SK-N-SH (cell line): ENCODE measurements at regions not wholly inside any gene's neighbourhood (a gene's known extent, or its start where the extent isn't known, plus 50 kb on each side); places are given as distances from the start of the nearest gene placed in this dataset.

Source experiments
- CTCF ChIA-PET: fragments of 300-600, 350-600 bp; formaldehyde crosslinking; extraction: SDS; loops from one replicate; lab custom pipeline; 2021; lab: Yijun Ruan, JAX
- POLR2A ChIA-PET: fragments of 350-600 bp; sonication (Branson Sonifier 250); formaldehyde crosslinking; extraction: SDS; loops from one replicate; lab custom pipeline; 2020; ENCODE audit warnings: antibody characterized with exemption, inconsistent platforms; lab: Yijun Ruan, JAX
- DNase-seq: peaks from one replicate; pipeline ENCODE4 v3.0.0; 2012
- H2AFZ ChIP-seq: fragments of 200-600 bp; sonication (generic); 2 replicates; pipeline ENCODE4 v1.8.1; 2016; ENCODE audit warnings: antibody characterized with exemption, mild to moderate bottlenecking, low read depth
- H3F3A ChIP-seq: fragments of 200-600 bp; sonication (generic); replicated peaks from 2 replicates; pipeline ENCODE3; 2016; ENCODE audit warnings: antibody characterized with exemption, mild to moderate bottlenecking; ENCODE audit not compliant: insufficient read depth
- H3K27ac ChIP-seq, 2 experiments: fragments of 200-500 bp in 1 of 2; fragments of 200-600 bp in 1 of 2; sonication (Bioruptor generic) in 1 of 2; sonication (generic), shearing (Covaris generic) in 1 of 2; 2 replicates each; pipeline versions ENCODE4 v1.5.1 to v1.6.1; 2014 to 2016; ENCODE audit warnings: low read depth in 2 of 2, inconsistent platforms in 1 of 2, low read length in 1 of 2, mild to moderate bottlenecking in 1 of 2, mixed read lengths in 1 of 2
- H3K27me3 ChIP-seq: fragments of 200-600 bp; sonication (generic), shearing (Covaris generic); 2 replicates; pipeline ENCODE4 v1.6.1; 2016; ENCODE audit warnings: mixed run types; ENCODE audit not compliant: insufficient read depth
- H3K36me3 ChIP-seq, 2 experiments: fragments of 200-500 bp in 1 of 2; fragments of 200-600 bp in 1 of 2; sonication (Bioruptor generic) in 1 of 2; sonication (generic) in 1 of 2; replicated peaks in 1 of 2; 2 replicates each; pipeline versions ENCODE3 to v1.5.1; 2014 to 2016; ENCODE audit warnings: low read length in 1 of 2, mild to moderate bottlenecking in 1 of 2; ENCODE audit not compliant: insufficient read depth in 2 of 2, control insufficient read depth in 1 of 2
- H3K4me1 ChIP-seq, 2 experiments: fragments of 200-500 bp in 1 of 2; fragments of 200-600 bp in 1 of 2; sonication (Bioruptor generic) in 1 of 2; sonication (generic), shearing (Covaris generic) in 1 of 2; 2 replicates each; pipeline versions ENCODE4 v1.5.1 to v1.6.1; 2014 to 2016; ENCODE audit warnings: low read depth in 1 of 2, low read length in 1 of 2, mixed run types in 1 of 2; ENCODE audit not compliant: insufficient read depth in 2 of 2, control insufficient read depth in 1 of 2
- H3K4me2 ChIP-seq: fragments of 200-600 bp; sonication (generic), shearing (Covaris generic); 2 replicates; pipeline ENCODE4 v1.6.1; 2017; ENCODE audit warnings: mixed run types
- H3K4me3 ChIP-seq, 2 experiments: fragments of 200-500 bp in 1 of 2; fragments of 200-600 bp in 1 of 2; sonication (Bioruptor generic) in 1 of 2; sonication (generic), shearing (Covaris generic) in 1 of 2; 2 replicates each; pipeline versions ENCODE4 v1.5.1 to v1.8.1; 2014 to 2016; ENCODE audit warnings: low read depth in 2 of 2, inconsistent platforms in 1 of 2, low read length in 1 of 2, mild to moderate bottlenecking in 1 of 2, mixed read lengths in 1 of 2, moderate library complexity in 1 of 2
- H3K79me2 ChIP-seq: fragments of 200-600 bp; sonication (generic); 2 replicates; pipeline ENCODE4 v1.8.1; 2017; ENCODE audit warnings: mild to moderate bottlenecking; ENCODE audit not compliant: insufficient read depth
- H3K9ac ChIP-seq: fragments of 200-600 bp; sonication (generic); 2 replicates; pipeline ENCODE4 v1.6.1; 2017; ENCODE audit warnings: mixed run types
- H3K9me2 ChIP-seq: fragments of 200-600 bp; sonication (generic); 2 replicates; pipeline ENCODE4 v1.6.1; 2017; ENCODE audit warnings: mixed run types
- H3K9me3 ChIP-seq: fragments of 200-600 bp; sonication (generic); 2 replicates; pipeline ENCODE4 v1.6.1; 2017; ENCODE audit warnings: mixed run types, mild to moderate bottlenecking, moderate library complexity
- H4K20me1 ChIP-seq: fragments of 200-600 bp; sonication (generic); 2 replicates; pipeline ENCODE4 v1.6.1; 2017; ENCODE audit warnings: mild to moderate bottlenecking, mixed run types; ENCODE audit not compliant: insufficient read depth
- CTCF ChIP-seq: fragments of 200-600 bp; sonication (generic); IDR thresholded peaks from 2 replicates; pipeline ENCODE4 v1.6.1; 2017; ENCODE audit warnings: antibody characterized with exemption, mild to moderate bottlenecking, moderate library complexity
- EP300 ChIP-seq, 2 experiments: IDR thresholded peaks; 2 replicates each; pipeline versions ENCODE4 v1.4.0 to v1.6.1; 2012; ENCODE audit warnings: borderline replicate concordance in 1 of 2, low read depth in 1 of 2, low read length in 1 of 2
- FOSL2 ChIP-seq: IDR thresholded peaks from 2 replicates; pipeline ENCODE4 v1.4.0; 2012; ENCODE audit warnings: low read depth, mild to moderate bottlenecking, moderate library complexity, borderline replicate concordance
- GABPA ChIP-seq: IDR thresholded peaks from 2 replicates; pipeline ENCODE4 v1.4.0; 2012; ENCODE audit warnings: low read depth, mild to moderate bottlenecking
- GATA2 ChIP-seq: sonication (generic); formaldehyde crosslinking; IDR thresholded peaks from 2 replicates; pipeline ENCODE4 v1.5.0; 2020; ENCODE audit warnings: mild to moderate bottlenecking, missing genetic modification reagents
- IRF3 ChIP-seq: fragments of 150-350 bp; IDR thresholded peaks from 2 replicates; pipeline ENCODE4 v1.6.1; 2016; ENCODE audit warnings: mild to moderate bottlenecking, low read depth, low read length
- JUND ChIP-seq: IDR thresholded peaks from 2 replicates; pipeline ENCODE4 v1.4.0; 2012
- MAX ChIP-seq: IDR thresholded peaks from 2 replicates; pipeline ENCODE4 v1.4.0; 2012; ENCODE audit warnings: low read depth
- MEF2A ChIP-seq: IDR thresholded peaks from 2 replicates; pipeline ENCODE4 v1.4.0; 2012; ENCODE audit warnings: low read depth, borderline replicate concordance
- NFIC ChIP-seq: IDR thresholded peaks from 2 replicates; pipeline ENCODE4 v1.4.0; 2012; ENCODE audit warnings: borderline replicate concordance
- NRF1 ChIP-seq: IDR thresholded peaks from 2 replicates; pipeline ENCODE4 v1.6.1; 2012; ENCODE audit warnings: low read depth, mild to moderate bottlenecking, low read length
- POLR2AphosphoS5 ChIP-seq: IDR thresholded peaks from 2 replicates; pipeline ENCODE4 v1.6.1; 2012; ENCODE audit warnings: low read depth, low read length
- RAD21 ChIP-seq: IDR thresholded peaks from 2 replicates; pipeline ENCODE4 v1.6.1; 2012; ENCODE audit warnings: mild to moderate bottlenecking, low read length
- RFX5 ChIP-seq: IDR thresholded peaks from 2 replicates; pipeline ENCODE4 v1.6.1; 2012; ENCODE audit warnings: mild to moderate bottlenecking, improper control_type of control experiment, low read length
- TAF1 ChIP-seq: IDR thresholded peaks from 2 replicates; pipeline ENCODE4 v1.6.1; 2012; ENCODE audit warnings: low read depth, mild to moderate bottlenecking, low read length, moderate library complexity, borderline replicate concordance
- ZBTB33 ChIP-seq: IDR thresholded peaks from 2 replicates; pipeline ENCODE4 v1.4.0; 2012; ENCODE audit warnings: low read depth, borderline replicate concordance
- WGBS: methylation state at CpG from one replicate; pipeline ENCODE4 v1.1.6; 2017; ENCODE audit warnings: low lambda C conversion rate; 5-methylcytosine and 5-hydroxymethylcytosine counted together

GRCh38 chr1:60427194-60427593 is 353.6 kb upstream of the C1orf87 start (continued):
- no peak for TF ChIP-seq IRF3
- TF ChIP-seq RFX5 = no peak
- TF ChIP-seq JUND = no peak
- no peak for TF ChIP-seq NRF1

- ChIA-PET POLR2A (no interaction called here), CTCF (interaction anchor here (0.6 to 1.4 kb wide), 5 partner anchors 10 to 403 kb away, joined by 3 to 5 read pairs (median 3); no protein-coding TSS in a partner anchor)
- Histone ChIP-seq H3K4me1 (no peaks in the 10 kb centered on the region; a peak in 1 of 4 replicates), H4K20me1 (no peaks in the 10 kb centered on the region), H3K9ac (no peak overlapping the region), H3F3A (no peaks in the 10 kb centered on the region), H3K27ac (no peak overlapping the region), H3K9me2 (no peaks in the 10 kb centered on the region), H3K9me3 (no peaks in the 10 kb centered on the region), H3K4me2 (no peak overlapping the region), H2AFZ (no peak overlapping the region), H3K4me3 (no peak overlapping the region), H3K79me2 (no peaks in the 10 kb centered on the region), H3K27me3 (no peaks in the 10 kb centered on the region), H3K36me3 (no peaks in the 10 kb centered on the region)
- TF ChIP-seq RAD21 = peak; percentile 36; the same call in 1 of the 2 replicates
- TF ChIP-seq EP300 (IDR thresholded peaks at IDR 0.05; ENCODE audit: borderline replicate concordance in 1 of 2, low read depth in 1 of 2, low read length in 1 of 2) = no peak
- no peak for TF ChIP-seq MAX
- no peak for TF ChIP-seq GATA2
- TF ChIP-seq POLR2AphosphoS5 = no peak
- no peak for TF ChIP-seq NRF1
- TF ChIP-seq CTCF = peak; percentile 44
- 71% methylated on average over 1 of the region's 1 CpG for WGBS
- no peak for DNase-seq
These were observed 352.0 kb upstream of the C1orf87 start for GRCh38 chr1:60425528-60425927.

- no peak overlapping the region for H3K27ac ChIP-seq
- ChIA-PET CTCF (interaction anchor here (1.1 kb wide), 1 partner anchor 20 kb away, joined by 3 read pairs; no protein-coding TSS in a partner anchor), POLR2A (no interaction called here)
- H3K4me2 ChIP-seq = no peak overlapping the region
- WGBS = 38% methylated on average over 5 of the region's 5 CpGs
- no peaks in the 10 kb centered on the region for H3K27me3 ChIP-seq
- H3K9me2 ChIP-seq = no peaks in the 10 kb centered on the region
- TF ChIP-seq FOSL2 = no peak
- no peak for TF ChIP-seq NFIC
- TF ChIP-seq GABPA = no peak
- no peak for TF ChIP-seq TAF1
- TF ChIP-seq ZBTB33 = no peak
- no peak for TF ChIP-seq CTCF
- TF ChIP-seq MEF2A = no peak
- H3F3A ChIP-seq = no peaks in the 10 kb centered on the region
- H3K9ac ChIP-seq = no peak overlapping the region
- no peaks in the 10 kb centered on the region for H3K36me3 ChIP-seq
- H3K9me3 ChIP-seq = no peaks in the 10 kb centered on the region
- H4K20me1 ChIP-seq = no peaks in the 10 kb centered on the region
- H2AFZ ChIP-seq = no peak overlapping the region
- no peak overlapping the region for H3K4me3 ChIP-seq
- no peak for DNase-seq
- no peaks in the 10 kb centered on the region; a peak in 1 of 4 replicates for H3K4me1 ChIP-seq
- H3K79me2 ChIP-seq = no peaks in the 10 kb centered on the region
These were observed 349.7 kb upstream of the C1orf87 start for GRCh38 chr1:60423146-60423780.
